Urothelium cell line (cell line): ENCODE measurements at regions not wholly inside any gene's neighbourhood (a gene's known extent, or its start where the extent isn't known, plus 50 kb on each side); places are given as distances from the start of the nearest gene placed in this dataset.

Source experiments
- DNase-seq: peaks from one replicate; pipeline ENCODE4 v3.0.0; 2011; ENCODE audit warnings: low spot score, mixed read lengths
- FAIRE-seq: peaks from 2 replicates; lab custom pipeline; 2011; peaks lifted over from hg19 to GRCh38; lab: Jason Lieb, UNC

DNA sequence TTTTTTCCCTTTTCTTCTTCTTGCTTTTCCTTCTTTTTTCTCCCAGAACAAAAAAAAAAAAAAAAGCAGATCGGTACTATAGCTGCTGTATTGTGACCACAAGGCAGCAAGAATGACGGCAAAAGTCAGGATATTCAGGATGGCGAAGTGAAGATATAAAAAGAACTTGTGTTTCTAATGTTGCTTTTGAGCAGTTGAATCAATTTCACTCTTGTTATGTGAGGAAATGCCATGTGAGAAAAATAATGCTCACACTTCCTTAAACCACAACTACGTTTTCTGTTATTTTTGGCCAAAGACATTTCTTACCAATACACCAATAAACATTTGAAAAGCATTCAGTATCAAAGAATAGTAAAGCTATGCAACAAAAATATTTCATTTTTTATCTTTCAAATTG lies 510.5 kb downstream of the HACE1 start:
- no peak for FAIRE-seq
- DNase-seq = no peak

DNA sequence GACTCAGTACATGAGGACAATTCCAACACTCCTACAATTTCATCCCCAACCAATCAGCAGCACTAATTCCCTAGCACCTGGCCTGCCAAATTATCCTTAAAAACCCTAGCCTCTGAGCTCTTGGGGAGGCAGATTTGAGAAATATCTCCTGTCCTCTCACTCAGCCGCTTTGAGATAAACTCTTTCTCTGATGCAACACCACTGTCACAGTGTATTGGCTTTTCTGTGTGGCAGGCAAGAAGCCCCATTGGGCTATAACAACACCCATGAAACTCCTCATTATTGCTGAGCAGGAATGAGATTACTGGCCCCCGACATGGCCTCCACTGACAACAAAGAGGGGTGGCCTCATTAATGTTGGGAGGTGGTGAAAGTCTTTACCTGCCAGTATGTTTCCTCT lies 515.5 kb downstream of the HACE1 start:
- DNase-seq (no peak), FAIRE-seq (no peak)

GRCh38 chr6:104332364-104332763 lies 527.4 kb downstream of the HACE1 start:
- no peak for DNase-seq
- FAIRE-seq = no peak

- peak; percentile 8 for DNase-seq
- FAIRE-seq = no peak
These were observed 533.3 kb downstream of the HACE1 start for GRCh38 chr6:104326173-104327001.

- no peak for FAIRE-seq
- DNase-seq = peak; percentile 9
These were observed 534.2 kb downstream of the HACE1 start for GRCh38 chr6:104325341-104326172.

DNA sequence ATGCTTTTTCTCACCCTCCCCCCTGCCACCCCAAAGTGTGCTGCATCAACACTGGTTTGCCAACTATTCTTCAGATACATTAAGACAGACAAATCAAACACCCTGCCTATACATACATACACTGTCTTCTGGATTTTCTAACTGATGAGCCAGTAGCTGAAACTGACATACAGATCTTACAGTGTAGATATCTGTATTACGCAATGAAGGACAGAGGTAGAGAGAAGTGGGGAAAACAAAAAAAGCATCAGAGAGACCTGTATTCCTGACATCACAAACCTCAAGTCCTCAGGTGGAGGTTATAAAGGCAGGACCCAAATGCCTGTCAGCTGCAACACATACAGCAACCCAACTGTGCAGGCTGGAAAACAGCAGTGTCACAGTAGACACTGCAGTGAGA lies 535.4 kb downstream of the HACE1 start:
- no peak for FAIRE-seq
- DNase-seq = no peak

DNA sequence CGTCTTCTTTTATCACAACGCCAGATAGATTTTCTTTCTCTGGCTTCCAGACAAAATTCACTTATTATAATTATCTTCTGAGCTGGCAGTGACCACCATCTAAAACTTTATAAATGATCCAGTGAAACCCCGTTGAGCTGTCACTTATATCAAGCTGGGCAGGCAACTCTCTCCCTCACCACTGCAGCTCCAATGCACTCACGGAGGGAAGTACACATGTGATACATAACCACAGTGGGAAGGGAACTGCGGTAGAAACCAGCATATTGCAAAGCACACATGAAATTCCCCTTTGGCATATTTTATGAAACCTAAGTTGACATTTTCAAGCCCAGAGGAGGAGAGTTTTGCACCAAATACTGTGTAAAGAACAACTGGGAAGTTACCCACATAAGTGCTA lies 536.9 kb downstream of the HACE1 start:
- DNase-seq (no peak), FAIRE-seq (no peak)

DNA sequence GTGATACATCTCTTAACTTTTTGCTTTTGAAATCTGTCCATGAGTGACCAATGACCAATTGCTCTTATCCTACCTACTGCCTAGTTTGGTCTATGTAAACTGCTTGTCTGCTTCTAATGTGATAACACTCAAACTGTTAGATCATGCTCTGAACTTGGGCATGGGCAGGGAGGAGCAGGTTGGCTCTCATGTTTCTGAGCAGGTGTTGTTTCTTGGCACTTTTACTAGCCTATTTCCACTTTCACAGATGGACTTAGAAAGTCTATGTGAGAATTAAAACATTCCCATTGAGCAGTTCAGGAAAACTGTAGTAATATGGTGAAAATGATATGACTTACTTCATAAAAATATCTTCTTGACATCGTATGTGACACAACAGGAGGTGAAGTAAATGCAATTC lies 538.4 kb downstream of the HACE1 start:
- DNase-seq = no peak
- FAIRE-seq = no peak

DNA sequence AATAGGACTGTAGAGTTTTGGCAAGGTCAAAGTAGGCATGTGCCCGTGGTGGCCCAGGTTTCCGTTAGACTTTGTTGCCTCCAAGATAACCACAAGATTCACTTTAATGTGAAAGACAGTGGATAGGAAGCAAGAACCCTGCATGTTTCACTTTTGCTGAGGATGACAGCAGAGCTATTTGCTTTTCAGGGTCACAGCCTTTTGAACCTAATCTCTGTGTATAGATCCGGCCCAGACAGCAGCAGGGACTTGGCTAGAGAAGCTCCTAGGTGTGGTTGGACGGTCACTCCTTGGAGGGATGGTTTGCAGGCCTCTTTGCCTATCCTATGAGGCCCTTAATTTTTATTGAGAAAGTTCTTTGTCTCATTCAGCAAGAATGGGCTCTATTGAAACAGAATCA lies 538.8 kb downstream of the HACE1 start:
- DNase-seq (no peak), FAIRE-seq (no peak)

GRCh38 chr6:104312851-104313250 lies 546.9 kb downstream of the HACE1 start:
- FAIRE-seq = no peak
- DNase-seq = no peak

GRCh38 chr6:104306211-104306610 lies 553.5 kb downstream of the HACE1 start:
- DNase-seq (no peak), FAIRE-seq (no peak)

DNA sequence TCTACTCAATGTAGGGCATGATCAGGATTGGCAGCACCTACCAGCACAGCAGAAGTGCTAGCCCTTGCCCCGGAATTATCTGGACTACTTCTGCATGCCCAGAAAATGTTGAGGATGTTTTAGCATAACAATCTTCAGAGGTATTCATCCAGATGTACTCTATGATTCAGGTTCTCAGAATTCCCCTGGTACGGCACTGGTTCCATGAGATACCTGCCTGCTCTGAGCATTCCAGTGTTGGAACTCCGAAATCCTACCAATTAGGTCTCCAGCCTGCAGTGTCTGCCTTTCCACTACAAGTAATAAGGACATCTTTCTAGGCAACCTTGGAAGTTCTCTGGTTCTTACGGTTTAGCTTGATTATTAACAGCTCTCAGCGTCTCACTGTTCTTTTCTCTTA lies 554.5 kb downstream of the HACE1 start:
- FAIRE-seq = no peak
- DNase-seq = no peak

- no peak for DNase-seq
- no peak for FAIRE-seq
These were observed 557.8 kb downstream of the HACE1 start for GRCh38 chr6:104301951-104302350.

GRCh38 chr6:104286641-104287040 lies 573.1 kb downstream of the HACE1 start:
- DNase-seq (no peak), FAIRE-seq (no peak)

DNA sequence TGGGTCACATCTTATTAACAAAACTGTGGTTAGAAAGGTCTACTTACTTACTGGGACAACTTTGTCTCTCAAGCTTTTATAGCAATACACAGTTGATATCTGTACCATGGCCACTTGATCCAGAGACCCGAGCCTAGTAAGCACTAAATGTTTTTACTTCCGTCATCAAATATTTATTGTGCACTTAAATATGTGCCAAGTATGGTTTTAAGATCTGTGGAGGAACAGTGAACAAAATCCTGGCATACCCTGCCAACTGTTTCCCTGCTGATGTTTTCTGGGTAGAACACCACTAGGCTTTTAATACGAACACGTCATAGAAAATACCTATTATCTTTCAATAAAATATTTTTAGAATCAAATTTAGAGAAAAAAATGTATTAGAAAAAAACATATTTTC lies 574.8 kb downstream of the HACE1 start:
- FAIRE-seq (no peak), DNase-seq (no peak)

GRCh38 chr6:104282581-104282980 lies 577.1 kb downstream of the HACE1 start:
- no peak for DNase-seq
- FAIRE-seq = no peak

GRCh38 chr6:104281370-104281769 lies 578.3 kb downstream of the HACE1 start:
- FAIRE-seq = no peak

GRCh38 chr6:104268389-104268788 lies 591.3 kb downstream of the HACE1 start:
- FAIRE-seq = no peak
- no peak for DNase-seq

More at GRCh38 chr6:104281370-104281769, 578.3 kb downstream of the HACE1 start:
- DNase-seq = no peak

- FAIRE-seq = no peak
- no peak for DNase-seq
These were observed 592.8 kb downstream of the HACE1 start for GRCh38 chr6:104266922-104267321.

GRCh38 chr6:104256646-104257045 lies 603.1 kb downstream of the HACE1 start:
- FAIRE-seq (no peak), DNase-seq (no peak)

DNA sequence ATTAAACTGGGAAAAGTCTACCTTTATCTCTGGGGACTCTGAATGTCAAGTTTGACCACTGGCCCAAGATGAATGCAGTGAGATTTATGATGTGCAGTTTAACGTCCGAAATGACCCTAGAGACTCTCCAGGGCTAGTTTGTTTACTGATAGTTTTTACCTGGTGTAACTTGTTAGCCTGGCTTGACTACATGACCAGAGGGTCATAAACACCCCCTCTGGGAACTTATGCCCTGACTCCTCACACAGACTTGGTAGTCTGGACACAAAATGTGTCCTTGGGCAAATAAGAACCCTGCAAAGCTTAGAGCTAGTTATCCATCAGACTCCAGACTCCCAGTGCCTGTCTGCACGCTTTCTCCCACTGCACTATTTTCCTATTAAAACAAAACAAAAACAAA lies 606.5 kb downstream of the HACE1 start:
- DNase-seq = no peak
- FAIRE-seq = no peak

DNA sequence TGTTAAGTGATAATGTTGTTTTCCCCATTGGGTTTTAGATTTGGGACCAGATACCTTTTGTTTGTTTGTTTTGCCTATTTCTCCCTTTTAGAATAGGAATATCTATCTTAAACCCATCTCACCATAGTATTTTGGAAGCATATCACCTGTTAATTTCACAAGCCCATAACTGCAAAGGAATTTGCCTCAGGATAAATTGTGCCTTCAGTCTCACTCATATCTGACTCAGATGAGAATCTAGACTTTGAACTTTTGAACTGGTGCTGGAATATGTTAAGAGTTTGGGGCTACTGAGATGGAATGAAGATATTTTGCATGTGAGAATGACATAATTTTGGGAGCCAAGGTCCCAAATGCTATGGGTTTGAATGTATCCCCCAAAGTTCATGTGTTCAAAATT lies 607.4 kb downstream of the HACE1 start:
- no peak for DNase-seq
- no peak for FAIRE-seq
